K562 (cell line): ENCODE measurements at regions not wholly inside any gene's neighbourhood (a gene's known extent, or its start where the extent isn't known, plus 50 kb on each side); places are given as distances from the start of the nearest gene placed in this dataset.

ENCODE experiments used
- ATAC-seq: fragments of 200-7000 bp; cut with Tn5 transposase; 3 replicates; pipeline ENCODE4 v1.9.1; 2020; ENCODE audit warnings: moderate library complexity
- BruUV-seq: library from RNA; stranded (reverse); fragments of 400-500 nt; replicated peaks from 2 replicates; lab custom pipeline; 2021; lab: Mats Ljungman, UMichigan
- CTCF ChIA-PET: fragments of 300-600 bp; formaldehyde crosslinking; extraction: SDS; loops from one replicate; lab custom pipeline; 2021; ENCODE audit warnings: low intra/inter-chr PET ratio; lab: Yijun Ruan, JAX
- POLR2A ChIA-PET: fragments of 300-600, 350-650 bp; sonication (Branson Sonifier 250); formaldehyde crosslinking; extraction: SDS; loops from one replicate; lab custom pipeline; 2021; ENCODE audit warnings: antibody characterized with exemption, inconsistent platforms; lab: Yijun Ruan, JAX
- DNase-seq, 4 experiments: peaks; one replicate each; pipeline versions ENCODE4 v3.0.0 to v3.0.0-alpha.2; 2011 to 2018; ENCODE audit warnings: low spot score in 3 of 4, mixed read lengths in 3 of 4; ENCODE audit errors: extremely low read depth in 1 of 4
- FAIRE-seq: peaks from 2 replicates; lab custom pipeline; 2011; peaks lifted over from hg19 to GRCh38; lab: Jason Lieb, UNC
- H2AFZ ChIP-seq: 2 replicates; pipeline ENCODE4 v1.6.0; 2011; ENCODE audit warnings: low read depth, low read length, control low read depth, inconsistent platforms
- H3K27ac ChIP-seq: fragments of 200-600 bp; 3 replicates; pipeline ENCODE4 v1.8.0; 2011; ENCODE audit warnings: low read depth, mild to moderate bottlenecking, control low read depth, inconsistent platforms, low read length, moderate library complexity, mixed read lengths; ENCODE audit errors: extremely low read depth
- H3K27me3 ChIP-seq, 2 experiments: fragments of 300-600 bp in 1 of 2; 2 replicates in 1 of 2; 3 replicates in 1 of 2; pipeline versions ENCODE4 v1.6.0 to v1.8.0; 2011; ENCODE audit warnings: inconsistent platforms in 2 of 2, low read length in 2 of 2, mild to moderate bottlenecking in 1 of 2, mixed read lengths in 1 of 2, moderate library complexity in 1 of 2; ENCODE audit not compliant: control insufficient read depth in 2 of 2, insufficient read depth in 2 of 2
- H3K36me3 ChIP-seq: fragments of 300-600 bp; 3 replicates; pipeline ENCODE4 v1.8.0; 2011; ENCODE audit warnings: mild to moderate bottlenecking, low read length, inconsistent platforms; ENCODE audit not compliant: control insufficient read depth, insufficient read depth
- H3K4me1 ChIP-seq, 2 experiments: fragments of 200-600 bp in 1 of 2; replicated peaks in 1 of 2; 2 replicates in 1 of 2; 3 replicates in 1 of 2; pipeline versions ENCODE4 v1.5.1 to v1.8.0; 2011; ENCODE audit warnings: inconsistent platforms in 2 of 2, low read length in 2 of 2, mild to moderate bottlenecking in 1 of 2, mixed read lengths in 1 of 2, moderate library complexity in 1 of 2; ENCODE audit not compliant: control insufficient read depth in 2 of 2, insufficient read depth in 2 of 2
- H3K4me2 ChIP-seq: 2 replicates; pipeline ENCODE4 v1.6.1; 2011; ENCODE audit warnings: low read length, control low read depth, inconsistent platforms, mixed read lengths; ENCODE audit not compliant: insufficient read depth
- H3K4me3 ChIP-seq: fragments of 200-600 bp; sonication (generic), shearing (Covaris generic); 2 replicates; pipeline ENCODE4 v1.5.1; 2016; ENCODE audit warnings: control low read depth, inconsistent platforms
- H3K79me2 ChIP-seq: fragments of 200-600 bp; 3 replicates; pipeline ENCODE4 v1.8.0; 2011; ENCODE audit warnings: low read length, inconsistent platforms; ENCODE audit not compliant: control insufficient read depth, insufficient read depth
- H3K9ac ChIP-seq, 2 experiments: 2 replicates each; pipeline versions ENCODE4 v1.6.0 to v1.6.1; 2011; ENCODE audit warnings: low read depth in 2 of 2, low read length in 2 of 2, control low read depth in 1 of 2, inconsistent platforms in 1 of 2, mild to moderate bottlenecking in 1 of 2, mixed read lengths in 1 of 2; ENCODE audit not compliant: insufficient read depth in 1 of 2
- H3K9me1 ChIP-seq: one replicate; pipeline ENCODE4 v1.6.0; 2011; ENCODE audit warnings: inconsistent platforms, mild to moderate bottlenecking, low read length, moderate library complexity; ENCODE audit not compliant: control insufficient read depth, insufficient read depth
- H3K9me3 ChIP-seq: replicated peaks from 2 replicates; pipeline ENCODE4 v1.5.1; 2011; ENCODE audit warnings: low read depth, low read length, inconsistent platforms; ENCODE audit not compliant: control insufficient read depth, insufficient read depth
- H4K20me1 ChIP-seq: replicated peaks from 2 replicates; pipeline ENCODE4 v1.6.1; 2011; ENCODE audit warnings: low read length, inconsistent platforms, mixed read lengths; ENCODE audit not compliant: control insufficient read depth, insufficient read depth
- CREBBP ChIP-seq: IDR thresholded peaks from one replicate; pipeline ENCODE4 v1.6.1; 2012; ENCODE audit warnings: low read depth, mild to moderate bottlenecking, control low read depth, inconsistent platforms, low read length
- POLR2H ChIP-seq: IDR thresholded peaks from 2 replicates; pipeline ENCODE4 v1.6.1; 2016; ENCODE audit warnings: missing genetic modification characterization, low read depth, mild to moderate bottlenecking, control low read depth, missing compliant biosample characterization, moderate library complexity
- RAD51 ChIP-seq: fragments of 450-650 bp; IDR thresholded peaks from 2 replicates; pipeline ENCODE4 v1.7.1; 2016; ENCODE audit warnings: low read depth, mild to moderate bottlenecking, borderline replicate concordance
- WGBS: fragments of 100-300 bp; shearing (Covaris generic); methylation state at CpG from one replicate; pipeline ENCODE4 v1.1.6; 2016; ENCODE audit warnings: low coverage, mixed read lengths; ENCODE audit not compliant: insufficient coverage; ENCODE audit errors: missing lambda C conversion rate; 5-methylcytosine and 5-hydroxymethylcytosine counted together
- in situ Hi-C: fragments of 300-500 bp; cut with MboI; formaldehyde crosslinking; loops from 4 replicates; pipeline ENCODE4 v1.15.0; 2018; ENCODE audit warnings: inconsistent platforms, mixed read lengths
- intact Hi-C: fragments of 100-400 bp; cut with micrococcal nuclease; formaldehyde crosslinking; loops from 2 replicates; pipeline ENCODE4 v1.14.2; 2022
- TF ChIP-seq, protein P1 (sequence below): IDR thresholded peaks from 3 replicates; pipeline ENCODE4 v1.6.1; 2011; ENCODE audit warnings: borderline replicate concordance, mild to moderate bottlenecking; ENCODE audit not compliant: insufficient read length, insufficient read depth

DNA sequence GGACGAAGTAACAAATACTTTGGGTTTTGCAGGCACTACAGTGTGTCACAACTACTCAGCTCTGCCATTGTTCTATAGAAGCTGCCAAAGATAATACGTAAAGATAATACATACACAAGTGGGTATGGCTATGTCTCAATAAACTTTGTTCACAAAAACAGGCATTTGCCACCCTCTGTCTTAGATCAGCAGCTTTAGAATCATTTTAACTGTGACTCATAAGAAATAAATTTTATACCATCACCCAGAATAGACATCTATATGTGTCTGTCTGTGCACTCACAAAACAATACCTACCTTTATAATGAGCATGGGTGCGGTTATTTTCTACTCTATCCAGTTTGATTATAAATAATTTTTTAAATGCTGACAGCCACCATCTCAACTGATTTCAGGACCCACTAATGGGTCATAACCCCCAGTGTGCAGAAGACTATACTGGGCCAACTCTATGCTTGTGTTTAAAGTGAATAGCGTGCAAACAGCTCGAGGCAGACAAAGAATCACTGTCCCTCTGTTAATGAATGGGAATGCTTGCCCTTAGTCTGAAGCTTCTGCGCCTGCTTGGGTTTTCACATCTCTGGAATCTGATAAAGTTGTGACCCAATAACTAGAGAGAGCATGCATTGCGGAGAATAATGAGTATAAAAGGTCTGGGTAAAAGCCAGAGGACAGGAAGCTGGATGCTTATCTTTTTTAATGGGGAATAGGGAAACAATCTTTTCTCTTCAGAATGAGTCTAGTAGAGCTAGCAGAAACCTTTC, 216.2 kb downstream of the PLPP3 start:
- BruUV-seq, result no TSS peak
- Histone ChIP-seq H3K4me3 (no peak overlapping the region), H2AFZ (no peak overlapping the region), H3K4me1 (no peaks in the 10 kb centered on the region), H3K79me2 (no peaks in the 10 kb centered on the region), H3K36me3 (no peaks in the 10 kb centered on the region), H3K27ac (no peak overlapping the region), H3K27me3 (no peaks in the 10 kb centered on the region), H3K9me1 (no peaks in the 10 kb centered on the region), H3K9me3 (no peaks in the 10 kb centered on the region), H3K9ac (no peak overlapping the region), H4K20me1 (no peaks in the 10 kb centered on the region), H3K4me2 (no peak overlapping the region)
- TF ChIP-seq POLR2H (tag) (no peak), CREBBP (no peak), RAD51 (no peak)
- TF ChIP-seq, protein P1, sequence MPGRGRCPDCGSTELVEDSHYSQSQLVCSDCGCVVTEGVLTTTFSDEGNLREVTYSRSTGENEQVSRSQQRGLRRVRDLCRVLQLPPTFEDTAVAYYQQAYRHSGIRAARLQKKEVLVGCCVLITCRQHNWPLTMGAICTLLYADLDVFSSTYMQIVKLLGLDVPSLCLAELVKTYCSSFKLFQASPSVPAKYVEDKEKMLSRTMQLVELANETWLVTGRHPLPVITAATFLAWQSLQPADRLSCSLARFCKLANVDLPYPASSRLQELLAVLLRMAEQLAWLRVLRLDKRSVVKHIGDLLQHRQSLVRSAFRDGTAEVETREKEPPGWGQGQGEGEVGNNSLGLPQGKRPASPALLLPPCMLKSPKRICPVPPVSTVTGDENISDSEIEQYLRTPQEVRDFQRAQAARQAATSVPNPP, result no peak
- DNase-seq (no peak), FAIRE-seq (no peak), ATAC-seq (no peak)
- in situ Hi-C loops (no loop called here), intact Hi-C loops (no loop called here)
- POLR2A ChIA-PET, result no interaction called here
- CTCF ChIA-PET, result no interaction called here
- 1% methylated on average over 6 of the region's 7 CpGs for WGBS
